GM23338 (cell line): ENCODE measurements at regions not wholly inside any gene's neighbourhood (a gene's known extent, or its start where the extent isn't known, plus 50 kb on each side); places are given as distances from the start of the nearest gene placed in this dataset.

Experiments used
- ATAC-seq: fragments of 200-7000 bp; cut with Tn5 transposase; 3 replicates; pipeline ENCODE4 v1.9.1; 2020
- DNase-seq: peaks from one replicate; pipeline ENCODE4 v3.0.0-alpha.2; 2015; ENCODE audit warnings: low spot score
- H2AFZ ChIP-seq: fragments of 200-600 bp; sonication (generic); 2 replicates; pipeline ENCODE4 v1.8.0; 2016; ENCODE audit warnings: antibody characterized with exemption, mild to moderate bottlenecking, moderate library complexity
- H3F3A ChIP-seq: fragments of 200-600 bp; sonication (generic); replicated peaks from 2 replicates; pipeline ENCODE4 v1.8.0; 2017; ENCODE audit warnings: antibody characterized with exemption, mixed run types, low read depth
- H3K27ac ChIP-seq: fragments of 200-600 bp; sonication (generic); 2 replicates; pipeline ENCODE4 v1.6.1; 2016; ENCODE audit warnings: low read depth
- H3K27me3 ChIP-seq: fragments of 200-600 bp; sonication (generic); 2 replicates; pipeline ENCODE4 v1.8.0; 2016; ENCODE audit warnings: mild to moderate bottlenecking, mixed run types, moderate library complexity; ENCODE audit not compliant: insufficient read depth
- H3K36me3 ChIP-seq: fragments of 200-600 bp; sonication (generic); 2 replicates; pipeline ENCODE4 v1.8.0; 2016; ENCODE audit warnings: mild to moderate bottlenecking; ENCODE audit not compliant: insufficient read depth
- H3K4me1 ChIP-seq: fragments of 200-600 bp; sonication (generic); 2 replicates; pipeline ENCODE4 v1.8.0; 2016; ENCODE audit warnings: mild to moderate bottlenecking, moderate library complexity; ENCODE audit not compliant: insufficient read depth
- H3K4me2 ChIP-seq: fragments of 200-600 bp; sonication (generic); 2 replicates; pipeline ENCODE4 v1.7.1; 2017; ENCODE audit warnings: mixed run types
- H3K4me3 ChIP-seq: fragments of 200-600 bp; sonication (generic); 2 replicates; pipeline ENCODE4 v1.6.1; 2016; ENCODE audit warnings: mixed run types
- H3K79me2 ChIP-seq: fragments of 200-600 bp; sonication (generic); replicated peaks from 2 replicates; pipeline ENCODE4 v1.8.0; 2017; ENCODE audit warnings: mild to moderate bottlenecking; ENCODE audit not compliant: insufficient read depth
- H3K9me2 ChIP-seq: fragments of 200-600 bp; sonication (generic); 2 replicates; pipeline ENCODE4 v1.8.0; 2017; ENCODE audit not compliant: insufficient read depth
- H4K20me1 ChIP-seq: fragments of 200-600 bp; sonication (generic); replicated peaks from 2 replicates; pipeline ENCODE4 v1.8.0; 2017; ENCODE audit warnings: mild to moderate bottlenecking; ENCODE audit not compliant: insufficient read depth
- H3K27ac Mint-ChIP-seq: 2 replicates; pipeline ENCODE4 v1.8.0; 2020; ENCODE audit warnings: inconsistent platforms, mild to moderate bottlenecking, moderate library complexity, mixed read lengths
- H3K27me3 Mint-ChIP-seq: 3 replicates; pipeline ENCODE4 v1.8.0; 2022; ENCODE audit warnings: low read depth, mild to moderate bottlenecking, moderate library complexity, mixed read lengths, inconsistent platforms; ENCODE audit not compliant: insufficient read depth, poor library complexity
- H3K36me3 Mint-ChIP-seq: 3 replicates; pipeline ENCODE4 v1.8.0; 2021; ENCODE audit warnings: low read depth, mild to moderate bottlenecking, inconsistent platforms, moderate library complexity, mixed read lengths
- H3K4me1 Mint-ChIP-seq: 3 replicates; pipeline ENCODE4 v1.8.0; 2020; ENCODE audit warnings: mild to moderate bottlenecking, inconsistent platforms, mixed read lengths
- H3K4me3 Mint-ChIP-seq: 3 replicates; pipeline ENCODE4 v1.8.0; 2021; ENCODE audit warnings: moderate library complexity, mild to moderate bottlenecking, inconsistent platforms, mixed read lengths
- H3K9me3 Mint-ChIP-seq: 3 replicates; pipeline ENCODE4 v1.8.0; 2020; ENCODE audit warnings: moderate library complexity, mild to moderate bottlenecking, inconsistent platforms, mixed read lengths
- CREB1 ChIP-seq: fragments of 250-450 bp; sonication (Bioruptor Pico); IDR thresholded peaks from 2 replicates; pipeline ENCODE4 v1.5.0; 2020; ENCODE audit warnings: low read depth, mild to moderate bottlenecking, moderate library complexity
- CTCF ChIP-seq, 2 experiments: fragments of 200-600 bp in 1 of 2; sonication (generic) in 1 of 2; conservative IDR thresholded peaks; 2 replicates each; pipeline versions ENCODE4 v1.5.1 to v1.6.1; 2016 to 2017; ENCODE audit warnings: antibody characterized with exemption in 2 of 2, low read depth in 2 of 2, mild to moderate bottlenecking in 2 of 2, moderate library complexity in 1 of 2
- EZH2phosphoT487 ChIP-seq: fragments of 200-600 bp; sonication (generic); IDR thresholded peaks from one replicate; pipeline ENCODE4 v1.8.1; 2018; ENCODE audit warnings: antibody characterized with exemption; ENCODE audit not compliant: unreplicated experiment
- NANOG ChIP-seq: IDR thresholded peaks from 2 replicates; pipeline ENCODE4 v1.6.1; 2016; ENCODE audit warnings: antibody characterized with exemption, borderline replicate concordance
- POLR2AphosphoS5 ChIP-seq: IDR thresholded peaks from 2 replicates; pipeline ENCODE4 v1.6.1; 2016; ENCODE audit warnings: antibody characterized with exemption, low read depth
- ZNF114 ChIP-seq: fragments of 250-450 bp; sonication (Bioruptor Pico); IDR thresholded peaks from 2 replicates; pipeline ENCODE4 v1.5.0; 2020; ENCODE audit warnings: mild to moderate bottlenecking, moderate library complexity
- ZNF331 ChIP-seq: fragments of 250-450 bp; sonication (Bioruptor Pico); IDR thresholded peaks from 2 replicates; pipeline ENCODE4 v1.5.0; 2020; ENCODE audit warnings: low read depth, mild to moderate bottlenecking, moderate library complexity
- ZNF462 ChIP-seq: fragments of 250-450 bp; sonication (Bioruptor Pico); IDR thresholded peaks from 2 replicates; pipeline ENCODE4 v1.5.0; 2020; ENCODE audit warnings: mild to moderate bottlenecking, moderate library complexity
- TF ChIP-seq, protein P1 (sequence below): IDR thresholded peaks from 2 replicates; pipeline ENCODE4 v1.6.1; 2016; ENCODE audit warnings: antibody characterized with exemption

- Histone ChIP-seq H3K9me2 (no peaks in the 10 kb centered on the region), H3K79me2 (no peaks in the 10 kb centered on the region), H3K4me2 (no peak overlapping the region), H3K27ac (no peak overlapping the region), H2AFZ (peak overlapping the region; percentile 9; the same call in 1 of the 2 replicates), H3K36me3 (no peaks in the 10 kb centered on the region), H3K4me1 (peaks cover 12% of the 10 kb centered on the region; the same call in 1 of the 2 replicates), H3K4me3 (no peak overlapping the region), H4K20me1 (no peaks in the 10 kb centered on the region), H3F3A (no peaks in the 10 kb centered on the region), H3K27me3 (no peaks in the 10 kb centered on the region)
- H3K36me3 Mint-ChIP-seq = no peaks in the 10 kb centered on the region
- TF ChIP-seq ZNF114 (CRISPR knock-in tag) (no peak), EZH2phosphoT487 (no peak), CREB1 (CRISPR knock-in tag) (no peak), ZNF331 (CRISPR knock-in tag) (no peak), ZNF462 (CRISPR knock-in tag) (no peak), POLR2AphosphoS5 (no peak), NANOG (no peak), CTCF (conservative IDR thresholded peaks at IDR 0.05; ENCODE audit: low read depth in 2 of 2) (no peak)
- TF ChIP-seq, protein P1, sequence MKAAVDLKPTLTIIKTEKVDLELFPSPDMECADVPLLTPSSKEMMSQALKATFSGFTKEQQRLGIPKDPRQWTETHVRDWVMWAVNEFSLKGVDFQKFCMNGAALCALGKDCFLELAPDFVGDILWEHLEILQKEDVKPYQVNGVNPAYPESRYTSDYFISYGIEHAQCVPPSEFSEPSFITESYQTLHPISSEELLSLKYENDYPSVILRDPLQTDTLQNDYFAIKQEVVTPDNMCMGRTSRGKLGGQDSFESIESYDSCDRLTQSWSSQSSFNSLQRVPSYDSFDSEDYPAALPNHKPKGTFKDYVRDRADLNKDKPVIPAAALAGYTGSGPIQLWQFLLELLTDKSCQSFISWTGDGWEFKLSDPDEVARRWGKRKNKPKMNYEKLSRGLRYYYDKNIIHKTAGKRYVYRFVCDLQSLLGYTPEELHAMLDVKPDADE = no peak
- no peaks in the 10 kb centered on the region for H3K9me3 Mint-ChIP-seq
- peaks cover 2% of the 10 kb centered on the region for H3K27me3 Mint-ChIP-seq
- ATAC-seq (no peak), DNase-seq (no peak)
- H3K4me3 Mint-ChIP-seq = no peak overlapping the region
- no peak overlapping the region for H3K27ac Mint-ChIP-seq
- peaks cover 17% of the 10 kb centered on the region for H3K4me1 Mint-ChIP-seq
These were observed 96.6 kb upstream of the AKIRIN2 start for GRCh38 chr6:87798393-87799278.
